HUES48 (cell line): ENCODE measurements at regions not wholly inside any gene's neighbourhood (a gene's known extent, or its start where the extent isn't known, plus 50 kb on each side); places are given as distances from the start of the nearest gene placed in this dataset.
"Not testable (repeated sequence)": the region's sequence is repeated elsewhere in the genome, so short reads cannot be mapped to it uniquely, and the experiment has no call there.

Experiments
- H3K27ac ChIP-seq: one replicate; pipeline ENCODE4 v1.7.0; 2013; ENCODE audit warnings: low read depth, low read length, inconsistent platforms
- H3K27me3 ChIP-seq: 2 replicates; pipeline ENCODE4 v1.6.1; 2013; ENCODE audit warnings: mild to moderate bottlenecking, low read length; ENCODE audit not compliant: control insufficient read depth, insufficient read depth
- H3K36me3 ChIP-seq: 2 replicates; pipeline ENCODE4 v1.6.1; 2013; ENCODE audit warnings: low read length; ENCODE audit not compliant: control insufficient read depth, insufficient read depth
- H3K4me1 ChIP-seq: 2 replicates; pipeline ENCODE4 v1.6.1; 2013; ENCODE audit warnings: mild to moderate bottlenecking, low read length; ENCODE audit not compliant: control insufficient read depth, insufficient read depth
- H3K4me3 ChIP-seq: 2 replicates; pipeline ENCODE4 v1.5.1; 2013; ENCODE audit warnings: mild to moderate bottlenecking, low read depth, low read length
- H3K9ac ChIP-seq: 2 replicates; pipeline ENCODE4 v1.6.1; 2013; ENCODE audit warnings: mild to moderate bottlenecking, low read depth, low read length, moderate library complexity
- H3K9me3 ChIP-seq: 2 replicates; pipeline ENCODE4 v1.6.1; 2013; ENCODE audit warnings: low read length; ENCODE audit not compliant: control insufficient read depth, insufficient read depth

GRCh38 chr2:186182366-186182765, 303.7 kb upstream of the ZC3H15 start:
- H3K9me3 ChIP-seq, H3K4me3 ChIP-seq, H3K36me3 ChIP-seq, H3K27me3 ChIP-seq, H3K9ac ChIP-seq, H3K27ac ChIP-seq, H3K4me1 ChIP-seq: not testable (repeated sequence)

DNA sequence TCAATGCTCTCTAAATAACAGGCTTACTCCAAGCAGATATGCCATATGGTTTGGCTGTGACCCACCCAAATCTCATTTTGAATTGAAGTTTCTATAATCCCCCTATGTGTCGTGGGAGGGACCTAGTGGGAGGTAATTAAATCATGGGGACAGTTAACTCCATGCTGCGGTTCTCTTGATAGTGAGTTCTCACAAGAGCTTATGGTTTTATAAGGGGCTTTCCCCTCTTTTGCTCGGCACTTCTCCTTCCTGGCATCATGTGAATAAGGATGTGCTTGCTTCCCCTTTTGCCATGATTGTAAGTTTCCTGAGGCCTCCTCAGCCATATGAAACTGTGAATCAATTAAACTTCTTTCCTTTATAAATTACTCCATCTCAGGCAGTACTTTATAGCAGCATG, 302.7 kb upstream of the ZC3H15 start:
- Histone ChIP-seq H3K27me3 (no peaks in the 10 kb centered on the region), H3K4me1 (no peaks in the 10 kb centered on the region), H3K9me3 (no peaks in the 10 kb centered on the region), H3K9ac (no peak overlapping the region), H3K36me3 (no peaks in the 10 kb centered on the region), H3K27ac (no peak overlapping the region), H3K4me3 (no peak overlapping the region)

DNA sequence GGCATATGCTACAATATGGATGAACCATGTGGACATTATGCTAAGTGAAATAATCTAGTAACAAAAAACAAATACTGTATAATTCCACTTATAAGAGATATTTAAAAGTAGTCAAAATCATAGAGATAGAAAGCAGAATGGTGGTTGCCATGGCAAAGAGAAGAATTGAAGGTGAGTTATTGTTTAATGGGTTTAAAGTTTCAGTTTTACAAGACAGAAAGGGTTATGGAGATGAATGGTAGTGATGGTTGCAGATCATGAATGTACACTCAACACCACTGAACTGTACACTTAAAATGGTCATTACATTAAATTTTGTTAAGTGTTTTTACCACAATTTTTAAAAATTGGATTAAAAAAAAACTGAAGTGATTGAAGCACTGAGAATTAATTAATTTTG, 298.2 kb upstream of the ZC3H15 start:
- H3K4me3 ChIP-seq: no peak overlapping the region
- no peaks in the 10 kb centered on the region for H3K27me3 ChIP-seq
- H3K36me3 ChIP-seq: no peaks in the 10 kb centered on the region
- no peak overlapping the region for H3K9ac ChIP-seq
- H3K9me3 ChIP-seq: no peaks in the 10 kb centered on the region
- H3K4me1 ChIP-seq: no peaks in the 10 kb centered on the region
- no peak overlapping the region for H3K27ac ChIP-seq

DNA sequence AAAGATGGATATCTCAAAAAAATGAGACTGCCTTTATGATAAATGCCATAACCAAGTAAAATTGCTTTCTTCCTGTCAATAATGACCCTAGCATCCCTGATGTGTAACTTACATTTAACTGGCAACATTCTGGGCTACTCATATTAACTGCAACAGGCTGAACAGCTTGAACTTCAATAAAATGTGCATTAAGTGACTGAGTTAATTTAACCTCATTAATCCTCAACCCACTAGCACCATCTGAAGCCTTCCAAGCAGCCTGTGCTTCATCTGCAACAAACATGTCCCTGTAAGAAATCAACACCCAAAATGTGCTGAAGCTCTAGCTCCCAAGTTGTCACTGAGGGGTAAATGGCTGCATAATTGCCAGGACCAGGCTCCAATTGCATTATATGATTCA, 296.2 kb upstream of the ZC3H15 start:
- no peak overlapping the region for H3K9ac ChIP-seq
- no peak overlapping the region for H3K27ac ChIP-seq
- H3K4me1 ChIP-seq: no peaks in the 10 kb centered on the region
- H3K9me3 ChIP-seq: no peaks in the 10 kb centered on the region
- no peaks in the 10 kb centered on the region for H3K27me3 ChIP-seq
- no peak overlapping the region for H3K4me3 ChIP-seq
- H3K36me3 ChIP-seq: no peaks in the 10 kb centered on the region

DNA sequence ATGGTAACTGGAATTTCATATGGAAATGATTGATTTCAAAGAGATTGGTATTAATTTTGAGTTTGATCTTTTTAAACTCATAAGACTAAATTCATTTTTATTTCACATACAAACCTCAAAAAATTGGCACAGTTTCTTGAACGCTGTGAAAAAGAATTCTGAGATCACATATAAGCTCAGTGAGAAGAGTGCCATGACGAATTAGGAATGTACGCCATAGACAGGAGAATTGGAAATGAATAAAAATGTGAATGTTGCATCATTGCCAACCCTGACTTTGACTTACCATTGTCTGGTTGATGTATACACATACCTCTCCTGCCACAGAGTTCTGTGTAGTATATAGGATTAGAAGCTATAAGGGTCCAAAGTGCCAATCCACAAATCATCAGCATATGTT, 290.4 kb upstream of the ZC3H15 start:
- no peaks in the 10 kb centered on the region for H3K36me3 ChIP-seq
- no peak overlapping the region for H3K27ac ChIP-seq
- no peak overlapping the region for H3K4me3 ChIP-seq
- H3K9ac ChIP-seq: no peak overlapping the region
- no peaks in the 10 kb centered on the region for H3K4me1 ChIP-seq
- H3K9me3 ChIP-seq: no peaks in the 10 kb centered on the region
- H3K27me3 ChIP-seq: no peaks in the 10 kb centered on the region

GRCh38 chr2:186197955-186198354, 288.1 kb upstream of the ZC3H15 start:
- H3K9me3 ChIP-seq: no peaks in the 10 kb centered on the region
- no peak overlapping the region for H3K4me3 ChIP-seq
- no peaks in the 10 kb centered on the region for H3K36me3 ChIP-seq
- no peaks in the 10 kb centered on the region for H3K4me1 ChIP-seq
- H3K27me3 ChIP-seq: no peaks in the 10 kb centered on the region
- H3K9ac ChIP-seq: no peak overlapping the region
- no peak overlapping the region for H3K27ac ChIP-seq

GRCh38 chr2:186199029-186199428, 287.0 kb upstream of the ZC3H15 start:
- H3K27ac ChIP-seq: no peak overlapping the region
- no peak overlapping the region for H3K4me3 ChIP-seq
- H3K9me3 ChIP-seq: no peaks in the 10 kb centered on the region
- no peaks in the 10 kb centered on the region for H3K4me1 ChIP-seq
- no peak overlapping the region for H3K9ac ChIP-seq
- no peaks in the 10 kb centered on the region for H3K36me3 ChIP-seq
- no peaks in the 10 kb centered on the region for H3K27me3 ChIP-seq

DNA sequence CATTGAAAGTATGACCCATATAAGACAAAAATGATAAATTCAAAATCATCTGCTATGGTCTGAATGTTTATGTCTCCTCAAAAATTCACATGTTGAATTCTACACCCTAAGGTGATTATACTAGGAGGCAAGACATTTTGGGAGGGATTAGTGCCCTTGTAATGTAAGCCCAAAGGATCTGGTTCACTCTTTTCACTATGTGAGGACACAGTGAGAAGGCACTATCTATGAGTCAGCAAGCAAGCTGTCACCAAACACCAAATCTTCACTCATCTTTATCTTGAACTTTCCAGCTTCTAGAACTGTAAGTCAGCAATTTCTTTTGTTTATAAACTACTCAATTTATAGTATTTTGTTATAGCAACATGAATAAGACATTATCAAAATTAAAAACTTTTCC, 284.7 kb upstream of the ZC3H15 start:
- Histone ChIP-seq H3K9me3 (no peaks in the 10 kb centered on the region), H3K9ac (no peak overlapping the region), H3K27me3 (no peaks in the 10 kb centered on the region), H3K4me1 (peaks cover 5% of the 10 kb centered on the region; the same call in 1 of the 2 replicates), H3K27ac (no peak overlapping the region), H3K4me3 (no peak overlapping the region), H3K36me3 (no peaks in the 10 kb centered on the region)

DNA sequence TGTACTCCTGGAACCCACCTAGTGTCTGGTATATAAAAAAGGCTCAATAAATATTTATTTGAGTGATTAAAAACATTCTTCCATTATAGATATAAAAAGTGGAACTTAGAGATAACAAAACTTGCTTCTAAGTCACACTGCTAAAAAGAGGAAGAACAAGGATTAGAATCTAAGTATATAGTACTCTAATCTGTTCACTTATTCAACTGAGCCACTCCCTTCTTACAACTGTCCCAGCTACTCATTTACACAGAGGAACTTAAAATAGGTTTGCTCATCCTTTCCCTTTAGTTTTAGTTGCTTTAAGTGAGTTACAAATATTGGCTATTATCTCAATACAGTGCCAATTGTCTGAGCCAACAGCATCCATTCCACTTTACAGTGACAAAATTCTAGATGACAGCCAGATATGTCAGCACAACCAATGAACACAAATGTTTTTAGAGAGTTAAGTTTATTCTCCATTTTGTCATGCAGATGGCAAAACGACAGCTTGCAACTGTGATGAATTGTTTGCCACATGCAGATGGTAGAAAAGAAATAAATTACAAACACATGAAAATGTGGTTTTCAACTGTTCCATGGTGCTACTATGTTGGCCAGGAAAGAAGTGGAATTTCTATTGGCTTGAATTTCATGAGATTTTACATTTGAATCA, 280.7 kb upstream of the ZC3H15 start:
- Histone ChIP-seq H3K27ac (no peak overlapping the region), H3K4me3 (no peak overlapping the region)

GRCh38 chr2:186209532-186209931, 276.5 kb upstream of the ZC3H15 start:
- no peak overlapping the region for H3K9ac ChIP-seq
- no peaks in the 10 kb centered on the region for H3K36me3 ChIP-seq
- H3K9me3 ChIP-seq: no peaks in the 10 kb centered on the region
- H3K27ac ChIP-seq: no peak overlapping the region
- H3K4me1 ChIP-seq: peaks cover 5% of the 10 kb centered on the region; the same call in 1 of the 2 replicates
- no peak overlapping the region for H3K4me3 ChIP-seq
- no peaks in the 10 kb centered on the region for H3K27me3 ChIP-seq

More for the DNA sequence above, 280.7 kb upstream of the ZC3H15 start:
- Histone ChIP-seq H3K9ac (no peak overlapping the region), H3K36me3 (no peaks in the 10 kb centered on the region), H3K4me1 (peaks cover 5% of the 10 kb centered on the region; the same call in 1 of the 2 replicates), H3K9me3 (no peaks in the 10 kb centered on the region), H3K27me3 (no peaks in the 10 kb centered on the region)

DNA sequence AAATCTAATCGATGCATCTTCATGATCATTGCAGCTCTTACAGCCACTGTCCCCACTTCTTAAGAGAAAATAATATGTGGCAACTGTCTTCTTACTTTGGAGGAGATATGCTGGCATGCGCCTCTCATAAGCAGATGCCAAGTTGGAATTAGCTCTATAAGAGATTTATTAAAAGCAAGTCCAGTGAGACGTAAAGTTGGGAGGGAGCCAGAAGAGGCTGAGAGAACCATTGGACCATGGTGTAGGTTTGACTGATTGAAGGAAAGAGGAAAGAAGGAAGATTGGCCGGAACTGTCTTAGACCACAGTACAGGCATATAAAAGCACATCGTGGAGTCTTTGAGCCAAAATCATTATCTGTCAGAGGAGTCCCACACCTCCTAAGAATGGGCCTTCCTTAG, 265.7 kb upstream of the ZC3H15 start:
- Histone ChIP-seq H3K27me3 (no peaks in the 10 kb centered on the region), H3K4me3 (no peak overlapping the region), H3K27ac (no peak overlapping the region), H3K4me1 (no peaks in the 10 kb centered on the region; the same call in 1 of the 2 replicates), H3K36me3 (no peaks in the 10 kb centered on the region), H3K9ac (no peak overlapping the region), H3K9me3 (no peaks in the 10 kb centered on the region)
